Kidney (tissue), 13 donors: ENCODE measurements at regions not wholly inside any gene's neighbourhood (a gene's known extent, or its start where the extent isn't known, plus 50 kb on each side); places are given as distances from the start of the nearest gene placed in this dataset.
A peak's percentile ranks its signal among the peaks of the same experiment; 100 is the strongest.

ENCODE experiments used
- DNase-seq, 5 donors: peaks; one replicate each; pipeline ENCODE4 v3.0.0-alpha.2; 2013 to 2020
- FAIRE-seq: peaks from 2 replicates; lab custom pipeline; 2012; peaks lifted over from hg19 to GRCh38; lab: Jason Lieb, UNC
- H3K27ac ChIP-seq, 2 donors: one replicate each; pipeline ENCODE4 v1.7.0; 2013; ENCODE audit warnings: low read depth in 2 of 2, low read length in 2 of 2, inconsistent platforms in 1 of 2
- H3K27me3 ChIP-seq: one replicate; pipeline ENCODE4 v1.7.1; 2013; ENCODE audit warnings: low read length, inconsistent platforms; ENCODE audit not compliant: control insufficient read depth, insufficient read depth
- H3K36me3 ChIP-seq, 3 donors: one replicate each; pipeline versions ENCODE4 v1.7.0 to v1.7.1; 2013; ENCODE audit warnings: low read length in 3 of 3, control low read depth in 1 of 3, inconsistent platforms in 1 of 3; ENCODE audit not compliant: insufficient read depth in 3 of 3, control insufficient read depth in 2 of 3
- H3K4me1 ChIP-seq, 3 donors: one replicate each; pipeline versions ENCODE4 v1.7.0 to v1.7.1; 2013; ENCODE audit warnings: low read length in 3 of 3, inconsistent platforms in 1 of 3, low read depth in 1 of 3; ENCODE audit not compliant: control insufficient read depth in 2 of 3, insufficient read depth in 2 of 3
- H3K4me3 ChIP-seq, 3 donors: one replicate each; pipeline versions ENCODE4 v1.7.0 to v1.8.1; 2013; ENCODE audit warnings: low read length in 3 of 3, control low read depth in 1 of 3, inconsistent platforms in 1 of 3
- H3K9ac ChIP-seq, 3 donors: one replicate each; pipeline versions ENCODE4 v1.7.0 to v1.7.1; 2013; ENCODE audit warnings: low read length in 3 of 3, control low read depth in 1 of 3, inconsistent platforms in 1 of 3
- H3K9me3 ChIP-seq, 3 donors: one replicate each; pipeline versions ENCODE4 v1.7.0 to v1.7.1; 2013; ENCODE audit warnings: low read length in 3 of 3, control low read depth in 1 of 3, inconsistent platforms in 1 of 3; ENCODE audit not compliant: control insufficient read depth in 2 of 3, insufficient read depth in 1 of 3
- CTCF ChIP-seq: IDR thresholded peaks from 3 replicates; pipeline ENCODE4 v1.5.1; 2012; ENCODE audit warnings: mild to moderate bottlenecking, moderate library complexity, borderline replicate concordance; ENCODE audit not compliant: insufficient read depth; ENCODE audit errors: extremely low read depth
- intact Hi-C: fragments of 100-400 bp; cut with DNase I; formaldehyde crosslinking; loops from one replicate; pipeline ENCODE4 v1.11.1; 2022
- donor health status: control.
- donor health status: control.
- donor health status: control.
- donor health status: control.
- donor health status: control.
- donor health status: DM: yes; HTN: yes; CAD: no.
- donor health status: Normal renal cell carcinoma (clear cell type).

- TF ChIP-seq CTCF = no peak
- no peak overlapping the region for H3K4me3 ChIP-seq
- no peaks in the 10 kb centered on the region for H3K9me3 ChIP-seq
- intact Hi-C loops = no loop called here
- H3K4me1 ChIP-seq = no peaks in the 10 kb centered on the region
- no peak for FAIRE-seq
- no peaks in the 10 kb centered on the region for H3K36me3 ChIP-seq
- DNase-seq = no peak
- no peaks in the 10 kb centered on the region for H3K27me3 ChIP-seq
- no peak overlapping the region for H3K9ac ChIP-seq
- H3K27ac ChIP-seq = no peak overlapping the region
Observed at GRCh38 chr6:90714319-90714718, 127.4 kb upstream of the MAP3K7 start.

GRCh38 chr6:90712114-90712513 lies 125.2 kb upstream of the MAP3K7 start:
- peak in 2 of 5 donors; percentile 60 to 84 for DNase-seq
- no peak for TF ChIP-seq CTCF
- Histone ChIP-seq H3K27me3 (no peaks in the 10 kb centered on the region), H3K36me3 (no peaks in the 10 kb centered on the region), H3K9ac (no peak overlapping the region), H3K4me1 (no peaks in the 10 kb centered on the region), H3K27ac (no peak overlapping the region), H3K4me3 (no peak overlapping the region), H3K9me3 (no peaks in the 10 kb centered on the region)
- intact Hi-C loops = no loop called here
- no peak for FAIRE-seq

- Histone ChIP-seq H3K4me1 (no peaks in the 10 kb centered on the region), H3K4me3 (no peak overlapping the region), H3K9ac (no peak overlapping the region), H3K27ac (no peak overlapping the region), H3K27me3 (no peaks in the 10 kb centered on the region), H3K36me3 (no peaks in the 10 kb centered on the region), H3K9me3 (no peaks in the 10 kb centered on the region)
- TF ChIP-seq CTCF = no peak
- FAIRE-seq (no peak), DNase-seq (peak in 2 of 5 donors; percentile 63 to 85)
- intact Hi-C loops = no loop called here
Observed at GRCh38 chr6:90709431-90709996, 122.6 kb upstream of the MAP3K7 start.
